K562 (cell line): ENCODE measurements at regions not wholly inside any gene's neighbourhood (a gene's known extent, or its start where the extent isn't known, plus 50 kb on each side); places are given as distances from the start of the nearest gene placed in this dataset.

Experiments
- ATAC-seq: fragments of 200-7000 bp; cut with Tn5 transposase; 3 replicates; pipeline ENCODE4 v1.9.1; 2020; ENCODE audit warnings: moderate library complexity
- BruUV-seq: library from RNA; stranded (reverse); fragments of 400-500 nt; replicated peaks from 2 replicates; lab custom pipeline; 2021; lab: Mats Ljungman, UMichigan
- CTCF ChIA-PET: fragments of 300-600 bp; formaldehyde crosslinking; extraction: SDS; loops from one replicate; lab custom pipeline; 2021; ENCODE audit warnings: low intra/inter-chr PET ratio; lab: Yijun Ruan, JAX
- POLR2A ChIA-PET: fragments of 300-600, 350-650 bp; sonication (Branson Sonifier 250); formaldehyde crosslinking; extraction: SDS; loops from one replicate; lab custom pipeline; 2021; ENCODE audit warnings: antibody characterized with exemption, inconsistent platforms; lab: Yijun Ruan, JAX
- DNase-seq, 4 experiments: peaks; one replicate each; pipeline versions ENCODE4 v3.0.0 to v3.0.0-alpha.2; 2011 to 2018; ENCODE audit warnings: low spot score in 3 of 4, mixed read lengths in 3 of 4; ENCODE audit errors: extremely low read depth in 1 of 4
- FAIRE-seq: peaks from 2 replicates; lab custom pipeline; 2011; peaks lifted over from hg19 to GRCh38; lab: Jason Lieb, UNC
- H2AFZ ChIP-seq: 2 replicates; pipeline ENCODE4 v1.6.0; 2011; ENCODE audit warnings: low read depth, low read length, control low read depth, inconsistent platforms
- H3K27ac ChIP-seq: fragments of 200-600 bp; 3 replicates; pipeline ENCODE4 v1.8.0; 2011; ENCODE audit warnings: low read depth, mild to moderate bottlenecking, control low read depth, inconsistent platforms, low read length, moderate library complexity, mixed read lengths; ENCODE audit errors: extremely low read depth
- H3K27me3 ChIP-seq, 2 experiments: fragments of 300-600 bp in 1 of 2; 2 replicates in 1 of 2; 3 replicates in 1 of 2; pipeline versions ENCODE4 v1.6.0 to v1.8.0; 2011; ENCODE audit warnings: inconsistent platforms in 2 of 2, low read length in 2 of 2, mild to moderate bottlenecking in 1 of 2, mixed read lengths in 1 of 2, moderate library complexity in 1 of 2; ENCODE audit not compliant: control insufficient read depth in 2 of 2, insufficient read depth in 2 of 2
- H3K36me3 ChIP-seq: fragments of 300-600 bp; 3 replicates; pipeline ENCODE4 v1.8.0; 2011; ENCODE audit warnings: mild to moderate bottlenecking, low read length, inconsistent platforms; ENCODE audit not compliant: control insufficient read depth, insufficient read depth
- H3K4me1 ChIP-seq, 2 experiments: fragments of 200-600 bp in 1 of 2; replicated peaks in 1 of 2; 2 replicates in 1 of 2; 3 replicates in 1 of 2; pipeline versions ENCODE4 v1.5.1 to v1.8.0; 2011; ENCODE audit warnings: inconsistent platforms in 2 of 2, low read length in 2 of 2, mild to moderate bottlenecking in 1 of 2, mixed read lengths in 1 of 2, moderate library complexity in 1 of 2; ENCODE audit not compliant: control insufficient read depth in 2 of 2, insufficient read depth in 2 of 2
- H3K4me2 ChIP-seq: 2 replicates; pipeline ENCODE4 v1.6.1; 2011; ENCODE audit warnings: low read length, control low read depth, inconsistent platforms, mixed read lengths; ENCODE audit not compliant: insufficient read depth
- H3K4me3 ChIP-seq: fragments of 200-600 bp; sonication (generic), shearing (Covaris generic); 2 replicates; pipeline ENCODE4 v1.5.1; 2016; ENCODE audit warnings: control low read depth, inconsistent platforms
- H3K79me2 ChIP-seq: fragments of 200-600 bp; 3 replicates; pipeline ENCODE4 v1.8.0; 2011; ENCODE audit warnings: low read length, inconsistent platforms; ENCODE audit not compliant: control insufficient read depth, insufficient read depth
- H3K9ac ChIP-seq, 2 experiments: 2 replicates each; pipeline versions ENCODE4 v1.6.0 to v1.6.1; 2011; ENCODE audit warnings: low read depth in 2 of 2, low read length in 2 of 2, control low read depth in 1 of 2, inconsistent platforms in 1 of 2, mild to moderate bottlenecking in 1 of 2, mixed read lengths in 1 of 2; ENCODE audit not compliant: insufficient read depth in 1 of 2
- H3K9me1 ChIP-seq: one replicate; pipeline ENCODE4 v1.6.0; 2011; ENCODE audit warnings: inconsistent platforms, mild to moderate bottlenecking, low read length, moderate library complexity; ENCODE audit not compliant: control insufficient read depth, insufficient read depth
- H3K9me3 ChIP-seq: replicated peaks from 2 replicates; pipeline ENCODE4 v1.5.1; 2011; ENCODE audit warnings: low read depth, low read length, inconsistent platforms; ENCODE audit not compliant: control insufficient read depth, insufficient read depth
- H4K20me1 ChIP-seq: replicated peaks from 2 replicates; pipeline ENCODE4 v1.6.1; 2011; ENCODE audit warnings: low read length, inconsistent platforms, mixed read lengths; ENCODE audit not compliant: control insufficient read depth, insufficient read depth
- ATF3 ChIP-seq, 2 experiments: fragments of 450-650 bp in 1 of 2; sonication (generic) in 1 of 2; formaldehyde crosslinking in 1 of 2; IDR thresholded peaks in 1 of 2; conservative IDR thresholded peaks in 1 of 2; 2 replicates each; pipeline versions ENCODE4 v1.6.1 to v1.8.1; 2016 to 2023; ENCODE audit warnings: mild to moderate bottlenecking in 2 of 2, moderate library complexity in 2 of 2, inconsistent platforms in 1 of 2, missing genetic modification reagents in 1 of 2
- E2F5 ChIP-seq: sonication (generic); formaldehyde crosslinking; IDR thresholded peaks from 2 replicates; pipeline ENCODE4 v1.8.0; 2022; ENCODE audit warnings: mild to moderate bottlenecking, missing genetic modification reagents
- FOXA1 ChIP-seq: fragments of 450-650 bp; IDR thresholded peaks from 2 replicates; pipeline ENCODE4 v1.6.1; 2016; ENCODE audit warnings: mild to moderate bottlenecking, borderline replicate concordance
- FOXP4 ChIP-seq: sonication (generic); formaldehyde crosslinking; IDR thresholded peaks from 2 replicates; pipeline ENCODE4 v1.8.0; 2022; ENCODE audit warnings: mild to moderate bottlenecking, missing genetic modification reagents, borderline replicate concordance
- KAT2B ChIP-seq: IDR thresholded peaks from one replicate; pipeline ENCODE4 v1.6.1; 2012; ENCODE audit warnings: low read depth, mild to moderate bottlenecking, control low read depth, inconsistent platforms, low read length, moderate library complexity
- RBM15 ChIP-seq: fragments of 200-400 bp; formaldehyde crosslinking; IDR thresholded peaks from 2 replicates; pipeline ENCODE4 v1.6.1; 2018; ENCODE audit warnings: mild to moderate bottlenecking, low read length, moderate library complexity; ENCODE audit not compliant: insufficient read depth
- RBM39 ChIP-seq: fragments of 200-400 bp; formaldehyde crosslinking; optimal IDR thresholded peaks from 2 replicates; pipeline ENCODE3; 2018; ENCODE audit warnings: low read depth, low read length
- SP2 ChIP-seq: IDR thresholded peaks from 2 replicates; pipeline ENCODE4 v1.6.1; 2011; ENCODE audit warnings: mild to moderate bottlenecking, low read depth, low read length, moderate library complexity; ENCODE audit not compliant: poor library complexity, severe bottlenecking; ENCODE audit errors: extremely low read depth
- THRAP3 ChIP-seq: fragments of 450-650 bp; IDR thresholded peaks from 2 replicates; pipeline ENCODE4 v1.6.1; 2016; ENCODE audit warnings: mild to moderate bottlenecking, inconsistent platforms, borderline replicate concordance
- VEZF1 ChIP-seq: fragments of 200-800 bp; sonication (Bioruptor generic); IDR thresholded peaks from 2 replicates; pipeline ENCODE4 v1.6.1; 2017; ENCODE audit warnings: missing genetic modification characterization, missing compliant biosample characterization
- XRCC5 ChIP-seq: fragments of 200-400 bp; formaldehyde crosslinking; IDR thresholded peaks from 2 replicates; pipeline ENCODE4 v1.6.1; 2017; ENCODE audit warnings: low read depth, mild to moderate bottlenecking, low read length
- ZNF263 ChIP-seq: sonication (generic); formaldehyde crosslinking; IDR thresholded peaks from 2 replicates; pipeline ENCODE4 v1.8.0; 2022; ENCODE audit warnings: mild to moderate bottlenecking, missing genetic modification reagents, borderline replicate concordance
- ZNF589 ChIP-seq: fragments of 200-800 bp; sonication (Bioruptor generic); IDR thresholded peaks from 2 replicates; pipeline ENCODE4 v1.6.1; 2016; ENCODE audit warnings: low read depth, missing genetic modification characterization, missing compliant biosample characterization
- ZNF740 ChIP-seq, 3 experiments: fragments of 200-800 bp in 1 of 3; sonication (Bioruptor generic) in 1 of 3; sonication (generic) in 1 of 3; formaldehyde crosslinking in 1 of 3; IDR thresholded peaks; 2 replicates each; pipeline versions ENCODE4 v1.6.1 to v1.8.0; 2016 to 2022; ENCODE audit warnings: mild to moderate bottlenecking in 2 of 3, missing compliant biosample characterization in 2 of 3, missing genetic modification characterization in 2 of 3, missing genetic modification reagents in 1 of 3
- WGBS: fragments of 100-300 bp; shearing (Covaris generic); methylation state at CpG from one replicate; pipeline ENCODE4 v1.1.6; 2016; ENCODE audit warnings: low coverage, mixed read lengths; ENCODE audit not compliant: insufficient coverage; ENCODE audit errors: missing lambda C conversion rate; 5-methylcytosine and 5-hydroxymethylcytosine counted together
- in situ Hi-C: fragments of 300-500 bp; cut with MboI; formaldehyde crosslinking; loops from 4 replicates; pipeline ENCODE4 v1.15.0; 2018; ENCODE audit warnings: inconsistent platforms, mixed read lengths
- intact Hi-C: fragments of 100-400 bp; cut with micrococcal nuclease; formaldehyde crosslinking; loops from 2 replicates; pipeline ENCODE4 v1.14.2; 2022

- Histone ChIP-seq H3K36me3 (no peaks in the 10 kb centered on the region), H3K27me3 (peaks cover 8% of the 10 kb centered on the region in 2 experiments; a peak in 4 of 5 replicates), H4K20me1 (no peaks in the 10 kb centered on the region), H3K79me2 (no peaks in the 10 kb centered on the region), H3K9ac (no peak overlapping the region), H2AFZ (no peak overlapping the region), H3K9me3 (no peaks in the 10 kb centered on the region), H3K4me3 (no peak overlapping the region), H3K4me1 (no peaks in the 10 kb centered on the region; a peak in 1 of 5 replicates), H3K9me1 (no peaks in the 10 kb centered on the region), H3K27ac (no peak overlapping the region), H3K4me2 (no peak overlapping the region)
- FAIRE-seq (no peak), DNase-seq (no peak), ATAC-seq (no peak)
- TF ChIP-seq ATF3 (IDR thresholded peaks at IDR 0.05) (no peak), ATF3 (CRISPR knock-in tag; conservative IDR thresholded peaks at IDR 0.05) (no peak), RBM15 (no peak), ZNF740 (CRISPR knock-in tag; IDR thresholded peaks at IDR 0.05) (no peak), ZNF740 (tag; IDR thresholded peaks at IDR 0.05) (no peak), FOXP4 (CRISPR knock-in tag) (no peak), XRCC5 (no peak), KAT2B (no peak), ZNF263 (CRISPR knock-in tag) (no peak), E2F5 (no peak), FOXA1 (no peak), RBM39 (no peak), SP2 (no peak), THRAP3 (no peak), VEZF1 (CRISPR knock-in tag) (no peak), ZNF589 (CRISPR knock-in tag) (no peak)
- BruUV-seq, result no TSS peak
- 7% methylated on average over 2 of the region's 2 CpGs for WGBS
- intact Hi-C loops, result loop anchor here (10.0 kb wide), 1 partner anchor 126 kb away; no protein-coding TSS in a partner anchor
- ChIA-PET POLR2A (interaction anchor here (1.0 kb wide), 1 partner anchor 12 kb away, joined by 3 read pairs; no protein-coding TSS in a partner anchor), CTCF (no interaction called here)
- in situ Hi-C loops, result loop anchor here (10.0 kb wide), 1 partner anchor 606 kb away; no protein-coding TSS in a partner anchor
Measured at GRCh38 chr1:61580417-61580816, 144.5 kb downstream of the TM2D1 start.
